Erythroblast (primary cell): ENCODE measurements at regions not wholly inside any gene's neighbourhood (a gene's known extent, or its start where the extent isn't known, plus 50 kb on each side); places are given as distances from the start of the nearest gene placed in this dataset.

Experiments
- GATA1 ChIP-seq: IDR thresholded peaks from 2 replicates; pipeline ENCODE4 v1.6.1; 2011; ENCODE audit warnings: low read depth, mild to moderate bottlenecking, control low read depth, low read length, moderate library complexity
- POLR2A ChIP-seq: IDR thresholded peaks from 2 replicates; pipeline ENCODE4 v1.6.1; 2011; ENCODE audit warnings: mild to moderate bottlenecking, low read length

GRCh38 chr13:106722620-106723019 lies 154.7 kb upstream of the ARGLU1 start:
- no peak for TF ChIP-seq POLR2A
- no peak for TF ChIP-seq GATA1
